ENCODE measurements at regions not wholly inside any gene's neighbourhood (a gene's known extent, or its start where the extent isn't known, plus 50 kb on each side); places are given as distances from the start of the nearest gene placed in this dataset.

DNA sequence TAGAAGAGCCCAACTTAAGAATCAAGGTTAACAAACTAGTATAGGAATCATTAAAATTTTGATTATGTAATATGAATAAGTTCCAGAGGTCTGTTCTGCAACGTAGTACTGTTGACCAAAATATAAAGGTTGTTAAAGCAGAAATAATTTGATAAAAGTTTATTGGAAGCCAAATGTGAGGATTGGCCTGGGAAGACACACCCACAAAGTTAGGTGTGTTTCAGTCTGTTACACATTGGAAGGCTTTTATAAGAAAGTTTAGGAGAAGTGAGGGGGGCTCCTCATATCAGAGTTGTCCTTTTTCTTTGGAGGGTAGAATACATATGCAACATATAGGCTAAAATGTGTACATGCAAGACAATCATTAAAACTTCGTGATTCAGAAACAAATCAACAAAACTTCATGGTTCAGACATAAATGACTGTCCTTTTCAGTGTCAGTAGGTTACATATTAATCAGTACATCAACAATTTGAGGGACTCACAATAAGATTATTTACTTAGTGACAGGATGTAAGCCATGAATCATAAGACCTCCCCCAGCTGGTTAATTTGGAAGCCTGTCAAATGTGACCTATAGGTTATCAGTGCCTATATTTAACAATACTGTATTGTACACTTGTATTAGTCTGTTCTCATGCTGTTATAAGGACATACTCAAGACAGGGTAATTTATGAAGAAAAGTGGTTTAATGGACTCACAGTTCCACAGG, 245.0 kb upstream of the B3GALT2 start:
- Histone ChIP-seq H3K4me1 (ENCODE audit: insufficient read depth, low read length) (no peaks in the 10 kb centered on the region), H3K36me3 (ENCODE audit: insufficient read depth, low read length) (no peaks in the 10 kb centered on the region), H3K9me3 (ENCODE audit: insufficient read depth, low read length, severe bottlenecking) (peaks cover 6% of the 10 kb centered on the region), H3K27me3 (ENCODE audit: insufficient read depth, low read length, poor library complexity) (no peaks in the 10 kb centered on the region), H3K79me2 (ENCODE audit: insufficient read depth, low read length) (no peaks in the 10 kb centered on the region), H3K4me2 (ENCODE audit: insufficient read depth, low read length) (no peak overlapping the region), H3K9ac (ENCODE audit: low read depth, low read length) (no peak overlapping the region), H3K27ac (ENCODE audit: low read length) (no peak overlapping the region), H4K20me1 (ENCODE audit: insufficient read depth, low read length) (no peaks in the 10 kb centered on the region), H2AFZ (ENCODE audit: low read depth, low read length) (no peak overlapping the region), H3K4me3 (ENCODE audit: low read depth in 1 of 2, low read length in 2 of 2) (no peak overlapping the region)
- no peak for ATAC-seq (ENCODE audit: insufficient read depth, low read depth)
- TF ChIP-seq, protein P1, sequence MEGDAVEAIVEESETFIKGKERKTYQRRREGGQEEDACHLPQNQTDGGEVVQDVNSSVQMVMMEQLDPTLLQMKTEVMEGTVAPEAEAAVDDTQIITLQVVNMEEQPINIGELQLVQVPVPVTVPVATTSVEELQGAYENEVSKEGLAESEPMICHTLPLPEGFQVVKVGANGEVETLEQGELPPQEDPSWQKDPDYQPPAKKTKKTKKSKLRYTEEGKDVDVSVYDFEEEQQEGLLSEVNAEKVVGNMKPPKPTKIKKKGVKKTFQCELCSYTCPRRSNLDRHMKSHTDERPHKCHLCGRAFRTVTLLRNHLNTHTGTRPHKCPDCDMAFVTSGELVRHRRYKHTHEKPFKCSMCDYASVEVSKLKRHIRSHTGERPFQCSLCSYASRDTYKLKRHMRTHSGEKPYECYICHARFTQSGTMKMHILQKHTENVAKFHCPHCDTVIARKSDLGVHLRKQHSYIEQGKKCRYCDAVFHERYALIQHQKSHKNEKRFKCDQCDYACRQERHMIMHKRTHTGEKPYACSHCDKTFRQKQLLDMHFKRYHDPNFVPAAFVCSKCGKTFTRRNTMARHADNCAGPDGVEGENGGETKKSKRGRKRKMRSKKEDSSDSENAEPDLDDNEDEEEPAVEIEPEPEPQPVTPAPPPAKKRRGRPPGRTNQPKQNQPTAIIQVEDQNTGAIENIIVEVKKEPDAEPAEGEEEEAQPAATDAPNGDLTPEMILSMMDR (IDR thresholded peaks at IDR 0.05; ENCODE audit: borderline replicate concordance, extremely low read depth, low read length, poor library complexity, severe bottlenecking): no peak
- no peak for TF ChIP-seq EZH2 (IDR thresholded peaks at IDR 0.05; ENCODE audit: borderline replicate concordance, low read depth, low read length, severe bottlenecking)
- DNase-seq: no peak

DNA sequence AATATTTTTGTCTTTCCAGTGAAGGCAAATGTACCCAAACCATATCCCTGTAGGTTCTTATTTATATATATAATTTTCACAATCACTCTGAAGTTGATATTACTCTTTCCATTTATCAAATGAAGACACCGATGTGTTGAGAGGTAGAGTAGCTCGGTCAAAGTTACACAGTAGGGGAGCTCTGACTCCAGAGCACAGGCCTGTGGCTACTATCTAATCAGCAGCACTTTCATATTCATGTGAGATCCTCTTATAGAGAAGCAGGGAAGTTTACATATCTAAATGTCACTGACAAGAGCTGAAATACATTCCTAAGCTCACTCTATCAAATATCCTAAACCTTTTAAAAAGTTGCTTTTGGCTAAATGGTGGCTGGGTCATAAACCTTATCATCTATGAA, 241.1 kb upstream of the B3GALT2 start:
- H3K36me3 ChIP-seq (ENCODE audit: insufficient read depth, low read length): no peaks in the 10 kb centered on the region
- no peak for TF ChIP-seq EZH2 (IDR thresholded peaks at IDR 0.05; ENCODE audit: borderline replicate concordance, low read depth, low read length, severe bottlenecking)
- TF ChIP-seq, protein P1 (IDR thresholded peaks at IDR 0.05; ENCODE audit: borderline replicate concordance, extremely low read depth, low read length, poor library complexity, severe bottlenecking): no peak
- no peak overlapping the region for H3K9ac ChIP-seq (ENCODE audit: low read depth, low read length)
- H4K20me1 ChIP-seq (ENCODE audit: insufficient read depth, low read length): no peaks in the 10 kb centered on the region
- H3K4me1 ChIP-seq (ENCODE audit: insufficient read depth, low read length): no peaks in the 10 kb centered on the region
- no peaks in the 10 kb centered on the region for H3K79me2 ChIP-seq (ENCODE audit: insufficient read depth, low read length)
- ATAC-seq (ENCODE audit: insufficient read depth, low read depth) (no peak), DNase-seq (no peak)
- H3K4me3 ChIP-seq (ENCODE audit: low read depth in 1 of 2, low read length in 2 of 2): no peak overlapping the region
- no peak overlapping the region for H3K4me2 ChIP-seq (ENCODE audit: insufficient read depth, low read length)
- H3K9me3 ChIP-seq (ENCODE audit: insufficient read depth, low read length, severe bottlenecking): peaks cover under 1% of the 10 kb centered on the region
- H3K27me3 ChIP-seq (ENCODE audit: insufficient read depth, low read length, poor library complexity): no peaks in the 10 kb centered on the region
- H2AFZ ChIP-seq (ENCODE audit: low read depth, low read length): no peak overlapping the region
- H3K27ac ChIP-seq (ENCODE audit: low read length): no peak overlapping the region

DNA sequence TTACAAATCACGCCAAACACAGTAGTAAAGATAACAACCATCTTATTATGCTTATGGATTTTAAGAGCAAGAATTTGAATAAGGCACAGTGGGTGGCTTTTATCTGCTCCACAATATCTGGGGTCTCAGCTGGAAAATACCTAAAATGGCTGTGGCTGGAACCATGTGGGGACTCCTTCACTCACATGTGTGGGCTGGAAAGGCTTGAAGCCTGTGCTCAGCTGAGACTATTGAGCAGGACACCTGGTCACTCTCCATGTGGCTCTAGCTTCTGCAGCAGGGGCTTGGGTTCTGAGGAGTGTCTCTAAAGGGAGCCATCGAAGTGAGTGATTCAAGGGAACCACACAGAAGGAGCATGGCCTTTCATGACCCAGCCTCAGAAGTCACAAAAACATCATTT, 239.6 kb upstream of the B3GALT2 start:
- no peak overlapping the region for H3K9ac ChIP-seq (ENCODE audit: low read depth, low read length)
- no peak overlapping the region for H3K27ac ChIP-seq (ENCODE audit: low read length)
- TF ChIP-seq EZH2 (IDR thresholded peaks at IDR 0.05; ENCODE audit: borderline replicate concordance, low read depth, low read length, severe bottlenecking): no peak
- TF ChIP-seq, protein P1 (IDR thresholded peaks at IDR 0.05; ENCODE audit: borderline replicate concordance, extremely low read depth, low read length, poor library complexity, severe bottlenecking): no peak
- no peak overlapping the region for H3K4me3 ChIP-seq (ENCODE audit: low read depth in 1 of 2, low read length in 2 of 2)
- no peaks in the 10 kb centered on the region for H3K36me3 ChIP-seq (ENCODE audit: insufficient read depth, low read length)
- no peaks in the 10 kb centered on the region for H3K9me3 ChIP-seq (ENCODE audit: insufficient read depth, low read length, severe bottlenecking)
- no peaks in the 10 kb centered on the region for H3K79me2 ChIP-seq (ENCODE audit: insufficient read depth, low read length)
- H2AFZ ChIP-seq (ENCODE audit: low read depth, low read length): no peak overlapping the region
- DNase-seq (no peak), ATAC-seq (ENCODE audit: insufficient read depth, low read depth) (no peak)
- no peaks in the 10 kb centered on the region for H3K27me3 ChIP-seq (ENCODE audit: insufficient read depth, low read length, poor library complexity)
- no peaks in the 10 kb centered on the region for H3K4me1 ChIP-seq (ENCODE audit: insufficient read depth, low read length)
- H3K4me2 ChIP-seq (ENCODE audit: insufficient read depth, low read length): no peak overlapping the region
- H4K20me1 ChIP-seq (ENCODE audit: insufficient read depth, low read length): no peaks in the 10 kb centered on the region
